NCI-H146 (cell line): ENCODE measurements at regions not wholly inside any gene's neighbourhood (a gene's known extent, or its start where the extent isn't known, plus 50 kb on each side); places are given as distances from the start of the nearest gene placed in this dataset.
"Not testable (repeated sequence)": the region's sequence is repeated elsewhere in the genome, so short reads cannot be mapped to it uniquely, and the experiment has no call there.

ENCODE experiments used
- DNase-seq: peaks from one replicate; lab custom pipeline; 2025; lab: John Stamatoyannopoulos, UW

GRCh38 chr5:1958211-1959010, 75.7 kb upstream of the IRX4 start:
- DNase-seq = no peak

GRCh38 chr5:1955586-1955985, 72.9 kb upstream of the IRX4 start:
- DNase-seq = no peak

DNA sequence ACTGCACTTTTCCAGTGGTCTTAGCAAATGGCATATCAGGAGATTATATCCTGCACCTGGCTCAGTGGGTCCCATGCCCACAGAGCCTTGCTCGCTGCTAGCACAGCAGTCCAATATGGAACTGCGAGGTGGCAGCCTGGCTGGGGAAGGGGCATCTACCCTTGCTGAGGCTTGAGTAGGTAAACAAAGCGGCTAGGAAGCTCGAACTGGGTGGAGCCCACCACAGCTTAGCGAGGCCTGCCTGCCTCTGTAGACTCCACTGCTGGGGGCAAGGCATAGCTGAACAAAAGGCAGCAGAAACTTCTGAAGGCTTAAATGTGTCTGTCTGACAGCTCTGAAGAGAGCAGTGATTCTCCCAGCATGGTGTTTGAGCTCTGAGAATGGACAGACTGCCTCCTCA, 71.0 kb upstream of the IRX4 start:
- not testable (repeated sequence) for DNase-seq

- no peak for DNase-seq
These were observed 69.8 kb upstream of the IRX4 start for GRCh38 chr5:1952444-1953099.

DNA sequence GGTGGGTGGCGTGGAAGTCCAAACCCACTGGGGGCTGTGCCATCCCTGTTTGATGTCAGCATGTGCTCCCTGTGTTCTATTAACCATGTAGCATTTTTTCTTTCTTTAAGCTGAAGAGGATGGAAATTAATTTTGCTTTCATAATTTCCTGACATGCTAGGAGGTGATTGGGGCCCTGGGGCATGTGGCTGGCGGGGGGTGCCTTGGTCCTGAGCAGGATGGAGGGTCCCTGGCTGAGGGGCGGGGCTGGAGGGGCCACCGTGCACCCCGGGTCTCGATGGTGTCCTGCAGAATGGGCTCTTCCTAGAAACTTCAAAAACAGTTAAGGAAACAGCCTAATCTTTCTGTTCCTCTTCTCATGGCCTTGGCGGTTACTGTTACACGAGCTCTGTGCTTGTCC, 69.3 kb upstream of the IRX4 start:
- DNase-seq = no peak

DNA sequence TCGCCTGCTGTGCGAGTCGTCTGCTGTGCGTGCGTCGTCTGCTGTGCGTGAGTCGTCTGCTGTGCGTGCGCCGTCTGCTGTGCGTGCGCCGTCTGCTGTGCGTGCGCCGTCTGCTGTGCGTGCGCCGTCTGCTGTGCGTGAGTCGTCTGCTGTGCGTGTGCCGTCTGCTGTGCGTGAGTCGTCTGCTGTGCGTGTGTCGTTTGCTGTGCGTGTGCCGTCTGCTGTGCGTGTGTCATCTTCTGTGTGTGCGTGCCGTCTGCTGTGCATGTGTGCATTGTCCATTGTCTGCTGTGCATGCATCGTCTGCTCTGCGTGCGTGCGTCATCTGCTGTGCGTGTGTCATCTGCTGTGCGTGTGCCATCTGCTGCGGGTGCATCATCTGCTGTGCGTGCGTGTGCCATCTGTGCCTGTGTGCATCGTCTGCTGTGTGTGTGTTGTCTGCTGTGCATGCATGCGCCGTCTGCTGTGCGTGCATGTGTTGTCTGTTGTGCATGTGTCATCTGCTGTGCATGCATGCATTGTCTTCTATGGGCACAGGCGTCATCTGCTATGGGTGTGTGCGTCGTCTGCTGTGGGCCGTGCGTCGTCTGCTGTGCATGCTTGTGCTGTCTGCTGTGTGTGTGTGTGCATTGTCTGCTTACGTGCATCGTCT, 68.6 kb upstream of the IRX4 start:
- DNase-seq = no peak

GRCh38 chr5:1950708-1951103, 68.0 kb upstream of the IRX4 start:
- DNase-seq = no peak

DNA sequence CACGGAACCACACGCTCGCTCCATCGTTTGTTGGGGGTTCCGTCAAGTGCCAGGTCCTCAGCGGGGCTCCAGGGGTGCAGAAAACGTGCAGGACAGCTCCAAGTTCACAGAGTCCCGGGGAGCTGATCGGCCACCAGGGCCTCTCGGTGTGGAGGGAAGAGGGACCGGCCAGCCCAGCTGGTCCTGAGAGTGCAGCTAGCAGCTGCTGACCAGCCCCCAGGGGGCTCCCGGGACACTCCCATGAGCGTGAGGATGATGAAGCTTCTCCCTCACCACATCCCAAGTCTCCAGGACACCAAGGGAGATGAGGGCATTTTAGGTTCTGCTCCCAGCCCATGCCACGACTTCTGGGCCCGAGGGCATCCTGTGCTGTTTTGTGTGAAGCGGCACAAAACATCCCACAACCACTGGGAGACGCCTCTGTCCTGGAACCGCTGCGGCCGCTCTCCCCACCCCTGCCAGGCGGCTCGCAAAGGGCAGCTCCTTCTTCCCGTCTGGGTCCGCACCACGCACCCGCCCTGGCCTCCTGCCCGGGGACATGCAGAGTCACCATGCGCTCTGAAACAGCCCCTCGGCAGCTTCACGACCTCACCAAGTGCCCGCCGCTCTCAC, 67.5 kb upstream of the IRX4 start:
- DNase-seq = no peak

DNA sequence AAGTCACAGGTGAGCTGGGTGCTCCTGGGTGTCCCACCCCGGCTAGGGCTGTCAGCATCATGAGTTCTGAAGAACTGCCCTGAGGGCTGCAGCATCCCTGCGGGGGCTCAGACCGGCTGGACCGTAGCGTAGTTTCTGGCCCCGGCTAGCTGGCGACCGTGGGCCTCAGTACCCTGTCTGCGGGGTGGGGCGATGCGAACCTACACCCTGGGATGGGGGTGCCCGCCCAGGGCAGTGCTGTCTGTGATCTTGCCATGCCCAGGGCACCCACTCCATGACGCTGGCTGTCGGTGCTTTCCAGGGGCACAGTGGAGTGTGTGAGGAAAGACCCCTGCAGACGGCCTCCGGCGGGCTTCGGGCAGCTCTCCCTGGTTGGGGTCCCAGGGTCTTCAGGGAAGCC, 66.5 kb upstream of the IRX4 start:
- no peak for DNase-seq

DNA sequence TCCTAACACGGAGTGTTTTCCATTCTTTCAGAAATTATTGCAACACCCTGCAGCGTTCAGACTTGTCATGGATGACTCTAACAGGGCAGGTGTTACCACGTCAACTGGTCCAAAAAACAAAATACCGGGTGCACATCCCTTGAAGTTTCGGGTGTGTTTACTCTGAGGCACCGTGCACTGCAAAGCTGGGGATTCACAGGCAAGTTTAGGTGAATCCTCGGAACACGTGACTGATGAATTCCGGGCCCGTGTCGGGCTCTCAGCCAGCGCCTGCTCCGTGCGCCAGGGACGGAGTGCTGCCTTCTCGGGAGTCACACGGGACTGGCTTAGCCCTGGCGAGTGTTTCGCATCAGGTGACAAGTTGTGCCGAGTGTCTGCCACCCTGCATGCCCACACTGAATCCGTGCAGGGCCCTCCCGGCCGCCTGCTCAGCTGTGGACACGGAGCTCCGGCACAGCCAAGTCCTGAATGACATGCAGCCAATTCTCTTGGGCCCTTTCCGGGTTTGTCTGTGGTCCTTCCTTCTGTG, 66.0 kb upstream of the IRX4 start:
- no peak for DNase-seq

DNA sequence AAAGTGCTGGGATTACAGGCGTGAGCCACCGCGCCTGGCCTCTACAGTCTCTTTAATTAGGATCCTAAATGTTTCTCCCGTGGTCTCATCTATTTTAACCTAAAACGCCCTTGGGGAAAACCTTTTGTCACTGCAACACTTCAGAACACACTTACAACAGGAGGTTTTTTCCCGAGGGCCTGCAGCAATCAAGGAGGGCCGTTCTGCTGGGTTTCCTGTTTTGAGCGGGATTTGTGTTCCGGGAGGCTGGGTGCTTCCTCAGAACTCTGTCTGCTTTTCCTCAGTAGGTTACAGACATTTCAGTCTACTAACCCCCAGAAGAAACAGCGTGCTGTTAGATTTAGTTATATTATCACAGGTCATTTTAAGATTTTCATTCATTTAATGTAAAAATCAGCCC, 65.4 kb upstream of the IRX4 start:
- DNase-seq = no peak

GRCh38 chr5:1946776-1947175, 64.1 kb upstream of the IRX4 start:
- no peak for DNase-seq

DNA sequence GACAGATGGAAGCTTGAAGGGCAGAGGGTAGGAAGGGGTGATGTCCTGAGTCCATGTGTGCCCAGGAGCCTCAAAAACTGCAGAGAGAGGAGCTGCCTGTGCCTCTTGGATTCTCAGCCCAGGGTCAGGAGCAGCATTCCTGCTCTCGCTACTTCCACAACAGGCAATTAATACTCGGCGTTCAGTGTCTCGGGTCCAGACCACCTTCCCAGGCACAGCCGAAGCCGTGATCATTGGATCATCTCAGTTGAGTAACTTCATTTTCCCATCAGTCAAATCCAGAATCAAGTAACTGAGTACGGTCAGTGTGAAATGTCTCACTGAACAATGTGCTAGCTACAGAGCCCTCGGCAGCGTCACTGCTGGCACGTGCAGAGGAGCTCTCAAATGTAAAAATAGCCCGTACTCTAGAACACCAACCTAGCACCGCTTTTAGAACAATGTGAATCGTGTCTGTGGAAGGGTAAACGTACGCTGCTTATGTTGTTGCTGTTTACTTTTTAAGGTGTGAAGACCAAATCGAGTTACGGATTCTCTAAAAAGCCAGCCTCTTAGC, 63.5 kb upstream of the IRX4 start:
- no peak for DNase-seq

DNA sequence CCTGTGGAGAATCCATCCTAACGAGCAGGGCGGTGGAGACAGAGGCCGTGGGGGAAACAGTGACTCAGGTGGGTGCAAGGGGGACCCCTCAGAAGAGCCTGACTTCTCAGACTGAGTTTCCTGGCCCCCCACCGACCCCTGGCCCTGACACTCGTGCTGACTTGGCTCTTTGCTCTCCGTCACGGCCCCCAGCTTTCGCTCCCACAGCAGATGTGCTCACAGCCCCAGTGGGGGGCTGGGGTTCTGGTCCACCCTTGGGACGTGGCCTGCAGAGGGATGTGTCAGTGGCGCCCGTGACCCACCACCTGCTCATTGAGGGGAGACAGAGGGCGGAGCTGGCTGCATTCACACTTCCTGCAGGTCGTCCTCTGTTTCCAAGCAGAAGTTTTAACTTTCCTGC, 62.9 kb upstream of the IRX4 start:
- DNase-seq = no peak

DNA sequence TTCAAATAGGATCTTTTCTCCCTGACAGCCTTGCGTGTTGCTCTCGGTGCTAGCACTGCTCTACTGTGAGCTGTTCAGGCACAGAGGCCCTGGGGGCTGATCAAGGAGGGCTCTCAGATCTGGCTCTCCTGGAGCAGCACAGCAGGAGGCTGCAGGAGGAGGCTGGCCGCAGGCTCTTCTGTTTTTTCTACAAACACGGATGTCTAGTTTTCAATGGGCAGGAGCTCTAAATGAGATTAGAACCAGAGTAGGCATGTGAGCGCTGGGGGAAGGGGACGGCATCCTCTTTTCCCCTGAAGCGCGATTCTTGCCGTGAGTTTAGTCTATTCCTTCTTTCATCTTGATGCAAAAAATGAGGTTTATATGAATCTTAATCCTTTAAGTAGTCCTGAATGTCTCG, 61.7 kb upstream of the IRX4 start:
- DNase-seq = no peak

DNA sequence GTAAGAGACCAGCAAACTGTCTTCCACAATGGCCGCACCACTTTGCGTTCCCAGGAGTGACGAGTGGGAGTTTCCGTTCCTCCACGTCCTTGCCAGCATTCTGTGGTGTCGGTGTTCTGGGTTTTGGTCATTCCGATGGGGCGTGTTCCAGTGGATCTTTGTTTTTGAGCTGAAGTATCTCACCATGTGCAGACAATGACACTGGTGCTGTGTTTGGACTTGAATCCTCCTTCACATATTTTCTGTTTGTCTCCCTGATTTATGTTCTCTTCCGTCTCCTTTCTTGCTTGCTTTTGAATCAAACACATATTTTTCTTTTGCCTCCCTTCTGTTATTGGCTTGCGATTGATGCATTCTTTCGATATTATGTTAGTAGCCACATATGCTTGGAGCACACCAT, 60.8 kb upstream of the IRX4 start:
- DNase-seq = no peak

- no peak for DNase-seq
These were observed 59.9 kb upstream of the IRX4 start for GRCh38 chr5:1942630-1943029.

- no peak for DNase-seq
These were observed 59.4 kb upstream of the IRX4 start for GRCh38 chr5:1942158-1942557.

DNA sequence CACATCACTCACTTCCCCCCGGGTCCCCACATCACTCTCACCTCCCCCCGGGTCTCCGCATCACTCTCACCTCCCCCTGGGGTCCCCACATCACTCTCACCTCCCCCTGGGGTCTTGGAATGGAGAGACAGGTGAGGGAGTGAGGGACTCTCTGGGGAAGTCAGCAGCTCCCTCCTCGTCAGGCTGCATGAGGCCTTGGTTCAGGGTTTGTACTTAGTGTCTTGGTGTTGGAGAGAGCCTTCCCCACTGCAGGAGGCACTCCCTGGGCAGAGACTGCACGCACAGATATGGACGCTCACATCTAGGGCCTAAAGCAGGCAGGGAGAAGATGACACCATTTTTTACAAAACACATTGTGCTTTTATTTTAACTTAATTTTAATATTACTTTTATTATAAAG, 56.5 kb upstream of the IRX4 start:
- DNase-seq = no peak

- no peak for DNase-seq
These were observed 55.7 kb upstream of the IRX4 start for GRCh38 chr5:1938310-1939000.

GRCh38 chr5:1937590-1937989, 54.9 kb upstream of the IRX4 start:
- DNase-seq = no peak

GRCh38 chr5:1936901-1937300, 54.2 kb upstream of the IRX4 start:
- DNase-seq = no peak
